ENCODE measurements at regions not wholly inside any gene's neighbourhood (a gene's known extent, or its start where the extent isn't known, plus 50 kb on each side); places are given as distances from the start of the nearest gene placed in this dataset.
"Not testable (repeated sequence)": the region's sequence is repeated elsewhere in the genome, so short reads cannot be mapped to it uniquely, and the experiment has no call there.

DNA sequence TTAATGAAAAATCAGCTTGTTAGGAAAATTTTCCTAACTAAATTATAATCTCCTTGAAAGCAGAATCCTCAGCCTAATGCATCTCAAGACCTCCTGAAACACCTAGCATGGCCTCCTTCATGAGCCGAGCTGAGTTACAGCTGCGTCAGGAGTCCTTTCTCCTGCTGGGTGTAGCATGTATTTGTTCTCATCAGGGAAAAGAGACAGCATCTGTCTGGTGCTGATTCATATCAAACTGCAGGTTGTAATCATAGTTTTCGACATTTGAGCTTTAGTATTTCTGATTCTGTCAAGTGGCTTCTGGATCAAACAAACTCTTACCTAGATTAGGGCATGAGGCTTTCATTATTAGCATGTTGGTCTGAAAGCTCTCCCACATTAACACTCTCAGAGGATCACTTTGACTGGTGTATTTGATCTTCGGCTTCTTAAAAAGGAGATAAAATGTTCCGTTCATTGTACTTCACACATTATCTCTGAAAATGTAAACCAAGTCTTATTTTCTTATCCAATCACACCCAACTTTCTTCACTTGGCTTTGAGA is 140.1 kb upstream of the FRG1 start:
- 9 to 100% (median 73%) methylated on average over 1 to 5 of the region's 5 CpGs for WGBS, 10 experiments
- in situ Hi-C loops (cut with MboI; ENCODE audit: low pct_unique_long_range_greater_than_20kb in 2 of 9, low sequenced_read_pairs in 9 of 9, unreplicated experiment in 9 of 9) = no loop called here
- ATAC-seq (replicated peaks in 6 of 8) = no peak

GRCh38 chr4:189802884-189803283 is 137.8 kb upstream of the FRG1 start:
- Histone ChIP-seq H3K4me3 (no peak overlapping the region), H3K27ac (no peak overlapping the region), H3K4me1 (replicated peaks in 1 of 2) (no peaks in the 10 kb centered on the region)
- 20 to 100% (median 68%) methylated on average over 1 to 4 of the region's 5 CpGs; no CpG with 5 or more reads in 6 of the 10 experiments for WGBS, 10 experiments
- no peak for ATAC-seq (replicated peaks in 6 of 8)
- in situ Hi-C loops (cut with MboI; ENCODE audit: low pct_unique_long_range_greater_than_20kb in 2 of 9, low sequenced_read_pairs in 9 of 9, unreplicated experiment in 9 of 9) = no loop called here

More for the DNA sequence above, 140.1 kb upstream of the FRG1 start:
- Histone ChIP-seq H3K27ac (no peak overlapping the region), H3K4me3 (no peak overlapping the region), H3K4me1 (replicated peaks in 1 of 2) (no peaks in the 10 kb centered on the region)

GRCh38 chr4:189804894-189805293 is 135.8 kb upstream of the FRG1 start:
- no peaks in the 10 kb centered on the region for H3K4me1 ChIP-seq (replicated peaks in 1 of 2)
- in situ Hi-C loops (cut with MboI; ENCODE audit: low pct_unique_long_range_greater_than_20kb in 2 of 9, low sequenced_read_pairs in 9 of 9, unreplicated experiment in 9 of 9) = no loop called here
- H3K27ac ChIP-seq = no peak overlapping the region
- H3K4me3 ChIP-seq = no peak overlapping the region
- WGBS, 10 experiments = 0 to 93% (median 80%) methylated on average over 1 to 5 of the region's 5 CpGs; no CpG with 5 or more reads in 1 of the 10 experiments
- peak in 1 of 8 experiments; percentile 33 for ATAC-seq (replicated peaks in 6 of 8)

DNA sequence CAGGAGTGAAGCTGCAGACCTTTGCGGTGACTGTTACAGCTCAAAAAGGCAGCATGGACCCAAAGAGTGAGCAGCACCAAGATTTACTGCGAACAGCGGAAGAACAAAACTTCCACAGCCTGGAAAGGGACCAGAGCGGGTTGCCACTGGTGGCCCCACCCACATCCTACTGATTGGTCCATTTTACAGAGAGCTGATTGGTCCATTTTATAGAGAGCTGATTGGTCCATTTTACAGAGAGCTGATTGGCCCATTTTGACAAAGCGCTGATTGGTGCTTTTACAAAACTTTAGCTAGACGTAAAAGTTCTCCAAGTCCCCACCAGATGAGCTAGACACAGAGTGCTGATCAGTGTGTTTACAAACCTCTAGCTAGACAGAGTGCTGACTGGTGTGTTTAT is 134.2 kb upstream of the FRG1 start:
- in situ Hi-C loops (cut with MboI; ENCODE audit: low pct_unique_long_range_greater_than_20kb in 2 of 9, low sequenced_read_pairs in 9 of 9, unreplicated experiment in 9 of 9) = no loop called here
- WGBS, 10 experiments = 60 to 100% (median 83%) methylated on average over 1 to 6 of the region's 6 CpGs; no CpG with 5 or more reads in 4 of the 10 experiments

DNA sequence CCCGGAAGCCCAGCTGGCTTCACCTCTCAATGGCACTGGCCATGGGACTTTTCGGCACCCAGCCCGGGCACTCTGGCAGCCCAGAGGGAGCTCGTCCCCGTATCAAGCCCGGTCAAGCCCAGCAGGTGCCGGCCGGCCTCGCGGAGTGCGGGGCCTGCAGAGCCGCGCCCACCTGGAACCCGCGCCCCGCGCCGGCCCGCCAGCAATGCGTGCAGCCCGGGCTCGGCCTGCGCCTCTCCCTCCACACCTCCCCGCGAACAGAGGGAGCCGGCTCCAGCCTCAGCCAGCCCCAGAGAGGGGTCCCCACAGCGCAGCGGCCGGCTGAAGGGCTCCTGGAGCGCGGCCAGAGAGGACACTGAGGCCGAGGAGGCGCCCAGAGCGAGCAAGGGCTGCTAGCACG is 133.6 kb upstream of the FRG1 start:
- H3K27ac ChIP-seq = no peak overlapping the region
- H3K4me3 ChIP-seq = no peak overlapping the region
- WGBS, 10 experiments = 20 to 100% (median 88%) methylated on average over 1 to 11 of the region's 35 CpGs; no CpG with 5 or more reads in 6 of the 10 experiments
- H3K4me1 ChIP-seq (replicated peaks in 1 of 2) = no peaks in the 10 kb centered on the region
- no peak for ATAC-seq (replicated peaks in 6 of 8)
- in situ Hi-C loops (cut with MboI; ENCODE audit: low pct_unique_long_range_greater_than_20kb in 2 of 9, low sequenced_read_pairs in 9 of 9, unreplicated experiment in 9 of 9) = no loop called here

More for the DNA sequence above, 134.2 kb upstream of the FRG1 start:
- Histone ChIP-seq H3K4me1 (replicated peaks in 1 of 2) (no peaks in the 10 kb centered on the region), H3K27ac (no peak overlapping the region), H3K4me3 (no peak overlapping the region)
- no peak for ATAC-seq (replicated peaks in 6 of 8)

- no peak for ATAC-seq (replicated peaks in 6 of 8)
These were observed 131.4 kb upstream of the FRG1 start for GRCh38 chr4:189809241-189809735.

DNA sequence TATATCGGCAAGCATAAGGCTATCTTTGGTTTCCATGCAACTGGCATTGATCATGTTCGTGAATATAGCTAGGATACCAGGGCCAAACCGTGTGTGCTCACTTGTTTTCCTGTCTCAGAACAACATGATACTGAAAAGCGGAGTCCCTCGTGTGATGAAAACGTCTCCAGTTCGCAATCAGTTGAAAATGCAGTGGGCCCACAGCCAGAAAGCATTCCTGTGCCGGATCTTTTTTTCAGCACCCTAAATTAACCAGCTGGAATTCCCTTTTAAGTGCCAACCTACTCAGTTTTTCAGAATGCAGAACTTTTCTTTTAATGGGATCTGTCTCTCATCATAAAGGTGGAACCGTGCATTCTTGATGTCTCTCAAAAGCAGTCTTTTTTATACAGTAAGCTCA is 130.8 kb upstream of the FRG1 start:
- Histone ChIP-seq H3K27ac (no peak overlapping the region), H3K4me3 (no peak overlapping the region), H3K4me1 (replicated peaks in 1 of 2) (no peaks in the 10 kb centered on the region)
- ATAC-seq (replicated peaks in 6 of 8) = no peak
- WGBS, 10 experiments = 5 to 90% (median 75%) methylated on average over 1 to 9 of the region's 9 CpGs
- in situ Hi-C loops (cut with MboI; ENCODE audit: low pct_unique_long_range_greater_than_20kb in 2 of 9, low sequenced_read_pairs in 9 of 9, unreplicated experiment in 9 of 9) = no loop called here

More at GRCh38 chr4:189809241-189809735, 131.4 kb upstream of the FRG1 start:
- WGBS, 10 experiments = 25 to 90% (median 84%) methylated on average over 2 to 5 of the region's 5 CpGs; no CpG with 5 or more reads in 5 of the 10 experiments
- H3K4me3 ChIP-seq = no peak overlapping the region
- in situ Hi-C loops (cut with MboI; ENCODE audit: low pct_unique_long_range_greater_than_20kb in 2 of 9, low sequenced_read_pairs in 9 of 9, unreplicated experiment in 9 of 9) = no loop called here
- H3K4me1 ChIP-seq (replicated peaks in 1 of 2) = no peaks in the 10 kb centered on the region
- no peak overlapping the region for H3K27ac ChIP-seq

DNA sequence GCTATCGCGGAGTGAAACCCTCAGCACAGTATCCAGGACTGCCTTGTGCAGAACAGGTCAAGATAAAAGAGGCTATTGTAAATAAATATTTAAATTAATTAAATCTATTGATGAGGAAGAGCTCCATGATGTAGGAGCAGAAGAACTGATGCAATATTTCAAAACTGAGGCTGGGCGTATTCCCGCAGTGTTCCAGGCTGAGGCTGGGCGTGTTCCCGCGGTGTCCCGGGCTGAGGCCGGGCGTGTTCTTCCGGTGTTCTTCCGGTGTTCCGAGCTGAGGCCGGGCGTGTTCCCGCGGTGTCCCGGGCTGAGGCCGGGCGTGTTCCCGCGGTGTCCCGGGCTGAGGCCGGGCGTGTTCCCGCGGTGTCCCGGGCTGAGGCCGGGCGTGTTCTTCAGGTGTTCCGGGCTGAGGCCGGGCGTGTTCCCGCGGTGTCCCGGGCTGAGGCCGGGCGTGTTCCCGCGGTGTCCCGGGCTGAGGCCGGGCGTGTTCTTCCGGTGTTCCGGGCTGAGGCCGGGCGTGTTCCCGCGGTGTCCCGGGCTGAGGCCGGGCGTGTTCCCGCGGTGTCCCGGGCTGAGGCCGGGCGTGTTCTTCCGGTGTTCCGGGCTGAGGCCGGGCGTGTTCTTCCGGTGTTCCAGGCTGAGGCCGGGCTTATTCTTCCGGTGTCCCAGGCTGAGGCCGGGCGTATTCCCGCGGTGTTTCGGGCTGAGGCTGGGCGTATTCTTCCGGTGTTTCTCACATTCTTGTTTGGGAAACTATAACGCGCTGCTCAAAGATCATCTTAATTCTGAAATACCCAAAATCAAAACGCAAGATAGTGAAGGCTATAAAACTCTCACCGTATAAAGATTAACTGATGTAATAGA is 130.1 kb upstream of the FRG1 start:
- WGBS, 10 experiments = 52 to 100% (median 95%) methylated on average over 4 to 13 of the region's 75 CpGs; no CpG with 5 or more reads in 3 of the 10 experiments
- H3K4me3 ChIP-seq; ATAC-seq (replicated peaks in 6 of 8); in situ Hi-C loops (cut with MboI; ENCODE audit: low pct_unique_long_range_greater_than_20kb in 2 of 9, low sequenced_read_pairs in 9 of 9, unreplicated experiment in 9 of 9); H3K4me1 ChIP-seq (replicated peaks in 1 of 2); H3K27ac ChIP-seq: not testable (repeated sequence)

GRCh38 chr4:189815404-189816192 is 125.1 kb upstream of the FRG1 start:
- WGBS, 10 experiments = 3 to 95% (median 67%) methylated on average over 1 to 4 of the region's 4 CpGs; no CpG with 5 or more reads in 1 of the 10 experiments
- ATAC-seq (replicated peaks in 6 of 8) = peak in 1 of 8 experiments; percentile 52
- H3K27ac ChIP-seq = no peak overlapping the region
- H3K4me3 ChIP-seq = no peak overlapping the region
- H3K4me1 ChIP-seq (replicated peaks in 1 of 2) = no peaks in the 10 kb centered on the region
- in situ Hi-C loops (cut with MboI; ENCODE audit: low pct_unique_long_range_greater_than_20kb in 2 of 9, low sequenced_read_pairs in 9 of 9, unreplicated experiment in 9 of 9) = no loop called here

GRCh38 chr4:189822326-189822725 is 118.3 kb upstream of the FRG1 start:
- peak in 1 of 8 experiments; percentile 9 for ATAC-seq (replicated peaks in 6 of 8)
- Histone ChIP-seq H3K4me3 (no peak overlapping the region), H3K4me1 (replicated peaks in 1 of 2) (peaks cover 8 to 23% of the 10 kb centered on the region in 2 donors), H3K27ac (no peak overlapping the region)
- in situ Hi-C loops (cut with MboI; ENCODE audit: low pct_unique_long_range_greater_than_20kb in 2 of 9, low sequenced_read_pairs in 9 of 9, unreplicated experiment in 9 of 9) = no loop called here
- WGBS, 10 experiments = 0 to 100% (median 75%) methylated on average over 1 to 3 of the region's 3 CpGs; no CpG with 5 or more reads in 4 of the 10 experiments

- Histone ChIP-seq H3K4me1 (replicated peaks in 1 of 2) (peaks cover 8 to 23% of the 10 kb centered on the region in 2 donors), H3K27ac (no peak overlapping the region), H3K4me3 (no peak overlapping the region)
- in situ Hi-C loops (cut with MboI; ENCODE audit: low pct_unique_long_range_greater_than_20kb in 2 of 9, low sequenced_read_pairs in 9 of 9, unreplicated experiment in 9 of 9) = no loop called here
- ATAC-seq (replicated peaks in 6 of 8) = no peak
- 0 to 89% (median 31%) methylated on average over 1 to 3 of the region's 3 CpGs; no CpG with 5 or more reads in 2 of the 10 experiments for WGBS, 10 experiments
These were observed 117.1 kb upstream of the FRG1 start for GRCh38 chr4:189823591-189823990.

- no peak overlapping the region for H3K4me3 ChIP-seq
- peaks cover 8 to 23% of the 10 kb centered on the region in 2 donors for H3K4me1 ChIP-seq (replicated peaks in 1 of 2)
- in situ Hi-C loops (cut with MboI; ENCODE audit: low pct_unique_long_range_greater_than_20kb in 2 of 9, low sequenced_read_pairs in 9 of 9, unreplicated experiment in 9 of 9) = no loop called here
- no peak overlapping the region for H3K27ac ChIP-seq
- no peak for ATAC-seq (replicated peaks in 6 of 8)
- WGBS, 10 experiments = 24 to 100% (median 78%) methylated on average over 1 to 3 of the region's 4 CpGs; no CpG with 5 or more reads in 2 of the 10 experiments
These were observed 115.2 kb upstream of the FRG1 start for GRCh38 chr4:189825466-189825865.

Measured in motor neuron (in vitro differentiated cells).